GM19240 (cell line): ENCODE measurements at regions not wholly inside any gene's neighbourhood (a gene's known extent, or its start where the extent isn't known, plus 50 kb on each side); places are given as distances from the start of the nearest gene placed in this dataset.

ENCODE experiments used
- DNase-seq: peaks from one replicate; pipeline ENCODE4 v3.0.0; 2011; ENCODE audit warnings: low spot score; ENCODE audit not compliant: insufficient read length

DNA sequence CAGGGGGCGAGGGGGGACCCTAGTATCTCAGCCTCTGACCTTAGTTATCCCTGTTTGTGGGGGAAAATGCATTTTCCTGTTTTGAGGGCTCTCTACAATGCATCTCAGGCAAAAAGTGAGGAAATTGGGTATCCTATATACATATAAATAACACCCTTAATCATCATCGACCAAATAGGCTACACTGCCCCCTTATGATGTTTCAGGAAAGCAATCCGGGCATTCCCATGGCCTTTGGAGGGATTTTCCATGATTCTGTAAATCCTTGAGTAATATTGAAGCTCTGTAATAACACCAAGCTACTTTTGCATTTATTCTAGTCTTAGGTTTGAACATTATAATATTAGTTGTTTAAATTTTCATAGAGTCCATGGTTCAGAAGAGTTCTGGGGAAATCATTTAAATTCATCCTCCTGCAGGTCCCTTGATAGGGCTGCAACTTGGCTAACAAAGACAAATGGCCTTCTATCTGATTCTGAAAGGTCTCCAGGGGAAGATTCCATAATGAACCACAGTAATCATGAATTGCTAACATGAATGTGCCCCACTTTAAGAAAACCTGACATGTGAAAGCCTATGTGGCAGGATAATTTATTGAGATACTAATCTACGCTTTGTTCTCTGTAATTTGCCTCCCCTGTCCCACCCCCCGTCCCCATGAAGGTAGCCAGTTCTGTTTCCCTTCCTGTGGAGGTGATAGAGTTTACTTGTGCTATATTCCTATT, 91.5 kb upstream of the SCOC start:
- no peak for DNase-seq

DNA sequence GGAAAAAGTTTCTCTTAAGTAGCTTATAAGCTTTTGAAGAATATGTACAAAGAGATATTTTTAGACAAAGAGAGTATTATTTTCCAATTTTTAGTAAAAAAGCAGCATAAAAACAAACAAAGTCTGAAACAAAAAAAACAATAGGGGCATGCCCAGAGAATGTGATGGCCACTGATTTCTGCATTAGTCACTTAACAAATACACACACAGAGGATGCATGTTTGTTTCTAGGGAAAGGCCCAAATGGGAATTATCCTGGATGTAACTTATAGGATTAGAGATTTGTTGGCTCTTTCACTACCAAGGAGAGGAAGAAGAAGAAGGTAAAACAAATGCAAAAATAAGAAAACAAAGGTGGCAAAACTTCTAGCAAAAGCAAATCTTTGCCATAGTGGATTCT, 95.9 kb upstream of the SCOC start:
- DNase-seq: no peak

DNA sequence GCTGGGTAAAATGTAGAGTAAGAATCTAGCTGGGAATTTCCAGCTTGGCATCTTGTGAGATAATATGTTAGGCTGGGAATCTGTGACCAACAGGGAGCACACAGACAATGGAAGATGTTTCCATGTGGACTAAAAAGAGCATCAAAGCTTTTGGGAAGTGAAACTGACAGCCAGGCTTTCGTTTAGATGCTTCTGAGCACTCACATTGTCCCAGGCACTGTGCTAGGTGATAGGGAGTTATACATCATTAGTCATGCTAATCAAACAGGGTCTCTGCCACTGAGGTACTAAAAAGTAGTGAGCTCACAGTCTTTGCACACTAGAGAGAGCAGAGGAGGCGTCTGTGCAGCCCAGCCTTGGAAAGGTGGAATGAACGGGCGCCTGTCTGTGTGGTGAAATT, 101.9 kb upstream of the SCOC start:
- no peak for DNase-seq

DNA sequence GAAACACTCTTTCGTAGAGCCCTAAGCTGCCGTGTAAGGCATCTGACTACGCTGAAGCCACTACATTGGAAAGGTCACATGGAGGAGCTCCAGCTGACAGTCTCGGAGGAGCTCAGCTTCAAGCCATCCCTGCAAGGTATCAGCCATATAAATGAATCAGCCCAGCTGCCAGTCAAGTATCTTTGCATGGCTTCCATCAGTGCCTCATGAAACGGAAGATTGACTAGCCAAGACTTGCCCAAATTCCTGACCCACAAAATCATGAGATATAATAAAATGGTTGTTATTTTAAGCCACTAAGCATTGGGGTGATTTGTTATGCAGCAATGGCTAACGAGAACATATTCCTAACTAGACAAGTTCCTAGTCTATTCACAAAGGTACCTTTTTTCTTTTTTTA, 104.1 kb upstream of the SCOC start:
- no peak for DNase-seq

DNA sequence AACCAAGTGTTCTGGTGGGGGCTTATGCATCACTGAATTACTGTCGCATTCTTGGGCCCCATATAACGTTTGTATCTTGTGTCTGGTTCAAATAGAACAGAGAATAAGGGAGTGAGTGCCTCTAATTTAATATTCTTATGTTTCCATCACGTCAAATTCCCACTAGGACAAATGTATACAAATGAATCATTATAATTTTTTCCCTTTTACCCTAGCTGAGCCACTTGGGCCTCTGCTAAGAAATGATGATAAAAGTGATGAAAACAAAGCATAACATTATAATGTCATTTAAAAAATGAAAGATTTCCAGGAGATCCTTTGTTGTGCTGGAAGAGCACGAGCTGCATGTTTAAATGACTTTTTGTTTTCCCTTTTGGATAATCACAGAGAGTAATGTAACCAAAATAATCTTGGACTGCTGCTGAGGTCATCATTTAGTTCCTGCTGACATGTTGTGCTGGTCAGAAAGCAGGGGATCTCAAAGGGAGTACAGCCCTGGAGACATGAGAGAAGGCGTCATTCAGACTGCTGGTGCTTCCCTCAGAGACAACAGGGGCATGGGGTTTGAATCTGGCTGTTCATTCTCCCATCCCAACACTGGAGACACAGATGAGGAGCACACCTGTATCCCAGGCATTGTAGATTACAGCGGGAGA, 105.1 kb upstream of the SCOC start:
- DNase-seq: no peak

DNA sequence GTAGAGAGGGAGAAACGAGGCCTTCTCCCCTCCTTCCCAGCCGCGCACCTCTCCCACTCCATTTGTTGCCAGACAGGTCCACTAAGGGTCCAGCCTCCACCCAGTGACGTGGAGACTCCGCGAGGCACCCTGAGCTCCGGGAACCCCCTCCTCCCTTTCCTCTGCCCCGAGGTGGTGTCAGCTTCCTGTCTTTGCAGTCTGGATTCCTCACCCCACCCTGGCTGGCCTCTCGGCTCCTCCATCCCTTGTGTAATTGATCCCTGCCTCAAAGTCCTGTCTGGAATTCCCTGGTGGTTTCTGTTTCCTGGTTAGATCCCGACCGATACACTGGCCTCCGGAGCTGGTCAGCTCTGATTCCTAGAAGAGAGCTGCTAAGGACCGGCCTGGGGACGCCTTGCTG, 105.9 kb upstream of the SCOC start:
- DNase-seq: no peak

DNA sequence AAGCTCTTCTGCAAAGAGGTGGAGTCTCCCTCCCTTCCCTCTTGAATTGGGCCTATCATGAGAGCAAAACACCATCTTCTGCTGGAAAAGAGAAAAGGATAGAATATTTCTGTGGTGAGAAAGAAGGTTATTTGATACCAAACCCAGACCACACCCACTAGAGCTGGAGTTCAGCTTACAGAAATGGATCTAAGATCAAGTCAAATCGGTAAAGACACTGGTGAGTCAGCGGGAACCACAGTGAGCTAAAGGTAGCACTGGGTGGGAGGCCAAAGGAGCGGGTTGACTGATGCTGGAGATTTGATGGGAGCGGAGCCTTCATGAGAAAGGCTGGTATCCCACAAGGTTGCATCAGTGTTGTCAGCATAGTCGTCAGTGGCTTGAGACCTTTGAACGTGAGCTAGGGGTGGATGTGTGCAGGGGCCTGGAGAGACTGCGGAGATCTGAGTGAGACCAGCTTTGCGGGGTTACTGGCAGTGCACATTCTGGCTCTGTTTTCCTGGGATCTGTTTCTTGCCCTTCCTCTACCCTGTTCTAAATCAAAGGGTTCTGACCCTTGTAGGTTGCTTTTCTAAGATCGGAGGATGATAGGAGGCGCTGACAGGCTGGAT, 106.4 kb upstream of the SCOC start:
- no peak for DNase-seq

DNA sequence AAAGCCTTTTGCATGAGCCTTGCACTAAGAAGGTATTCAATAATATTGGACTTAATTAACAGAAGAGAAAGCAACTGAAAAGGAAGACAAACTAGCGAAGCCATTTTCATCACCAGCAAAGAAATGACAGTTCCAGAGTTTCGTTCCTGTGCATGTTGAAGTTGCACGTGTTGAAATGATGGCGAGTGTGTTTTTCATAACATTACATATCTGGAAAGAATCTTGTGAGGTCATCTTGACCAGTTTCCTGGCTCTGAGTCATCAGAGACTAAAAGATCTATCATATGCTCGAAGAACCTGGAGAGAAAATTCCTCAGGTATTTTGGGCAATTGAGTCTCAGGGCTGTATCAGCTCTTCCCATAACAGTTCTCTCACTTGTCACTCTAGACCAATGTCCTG, 106.2 kb upstream of the MAML3 start:
- no peak for DNase-seq

DNA sequence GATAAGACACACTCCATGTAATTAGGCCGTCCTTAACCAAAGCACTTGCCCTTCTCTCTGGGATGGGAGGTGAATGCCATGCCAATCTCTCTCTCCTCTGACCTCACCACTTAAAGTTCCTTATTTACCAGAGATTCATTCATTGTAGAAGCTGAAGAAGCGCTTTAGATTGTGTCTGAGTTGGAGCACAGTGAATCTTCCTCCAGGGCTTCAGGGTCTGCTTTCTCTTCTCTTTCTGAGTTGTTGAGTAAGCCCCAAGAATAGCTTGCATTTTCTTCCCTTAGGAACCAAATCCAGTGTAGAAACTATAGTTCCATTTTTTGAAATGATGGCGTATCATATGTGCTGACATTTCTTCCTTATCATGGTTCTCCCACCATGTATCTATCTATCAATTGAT, 104.5 kb upstream of the MAML3 start:
- no peak for DNase-seq

DNA sequence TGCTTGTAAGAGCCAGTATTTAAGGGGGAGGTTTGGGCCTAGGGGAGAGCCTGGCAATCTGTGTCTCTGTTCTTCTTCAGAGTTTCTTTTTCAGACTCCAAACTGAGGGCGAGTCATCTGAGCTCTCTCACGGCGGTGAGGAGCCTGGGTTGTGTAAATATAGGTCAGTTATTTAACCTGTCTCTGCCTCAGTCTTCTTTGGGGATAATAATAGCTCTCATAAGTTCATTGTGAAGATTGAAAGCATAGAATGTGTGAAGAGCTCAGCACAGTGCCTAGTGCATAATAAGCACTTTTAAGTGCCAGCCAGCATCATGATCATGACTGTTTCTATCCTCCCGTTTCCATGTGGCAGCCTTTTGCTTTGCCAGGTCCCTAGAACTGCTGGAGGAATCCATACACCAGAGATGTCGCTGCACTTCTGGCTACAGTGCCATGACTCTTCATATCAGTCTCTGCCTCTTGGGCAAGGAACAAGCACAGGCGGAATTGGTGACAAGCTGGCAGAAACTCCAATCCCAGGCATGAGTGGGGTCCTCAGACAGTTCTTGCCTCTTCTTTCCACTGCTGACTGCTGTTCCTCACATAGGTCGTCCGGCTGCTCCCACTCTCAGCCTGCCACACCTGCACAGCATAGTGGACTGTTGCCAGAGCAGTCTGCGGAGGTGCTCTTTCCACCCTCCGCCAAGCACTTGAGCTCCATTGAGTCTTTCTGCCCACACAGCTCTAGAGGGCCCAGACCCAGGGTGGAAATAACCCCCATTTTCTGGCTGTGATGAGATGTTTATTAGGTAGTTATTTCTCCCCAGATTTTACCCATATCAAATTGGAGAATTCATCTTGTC, 103.7 kb upstream of the MAML3 start:
- DNase-seq: no peak

DNA sequence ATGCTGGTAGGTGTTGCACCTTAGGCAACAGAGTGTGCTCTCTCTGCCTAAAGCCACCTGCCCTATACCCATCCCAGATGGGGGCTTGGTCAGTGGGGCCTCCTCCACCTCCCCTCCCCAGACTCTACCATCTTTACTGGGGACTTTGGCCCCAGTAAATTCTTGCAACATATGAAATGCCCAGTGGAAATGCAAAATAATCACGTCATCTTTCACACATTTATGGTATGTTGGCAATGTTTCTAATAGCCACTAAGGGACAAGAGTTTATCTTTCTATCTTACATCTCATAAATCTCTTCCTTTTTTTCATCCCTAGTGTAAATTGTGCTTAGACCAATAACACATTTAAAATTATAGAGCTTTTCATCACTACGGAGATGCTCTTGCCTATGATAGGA, 103.0 kb upstream of the MAML3 start:
- DNase-seq: no peak

DNA sequence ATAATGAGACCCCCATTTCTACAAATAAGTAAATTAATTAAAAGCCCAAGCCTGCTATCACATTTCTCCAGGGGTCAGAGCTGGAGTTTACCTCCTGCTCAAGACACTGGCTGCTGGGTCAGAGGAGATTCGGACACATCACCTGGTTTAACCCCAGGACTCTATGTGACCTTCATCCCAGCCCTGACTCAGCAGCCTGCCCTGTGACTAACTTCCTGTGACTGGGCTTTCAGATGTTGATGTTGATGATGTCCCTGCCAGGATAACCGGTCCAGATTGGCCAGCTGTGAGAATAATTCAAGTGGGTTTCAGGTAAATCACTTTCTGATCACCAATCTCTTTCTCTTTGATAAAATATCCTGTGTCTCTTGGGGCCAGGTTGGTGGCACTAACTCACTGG, 102.4 kb upstream of the MAML3 start:
- DNase-seq: no peak

DNA sequence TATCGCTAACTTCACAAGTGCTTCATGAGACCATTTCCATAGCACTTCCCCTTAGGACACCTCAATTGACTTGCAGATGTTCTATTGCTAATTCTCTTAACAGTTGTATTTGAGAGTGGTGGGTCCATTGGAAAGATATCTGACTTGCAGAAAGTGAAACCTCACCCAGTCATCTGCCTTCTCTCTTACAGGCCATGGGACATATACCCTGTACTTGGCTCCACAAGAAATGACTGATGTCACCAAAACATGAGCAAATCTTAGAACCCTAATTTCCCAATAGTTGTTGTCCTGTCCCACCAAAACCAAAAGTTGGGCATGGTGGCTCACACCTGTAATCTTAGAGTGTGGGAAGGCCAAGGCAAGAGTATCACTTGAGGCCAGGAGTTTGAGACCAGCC, 101.9 kb upstream of the MAML3 start:
- no peak for DNase-seq

DNA sequence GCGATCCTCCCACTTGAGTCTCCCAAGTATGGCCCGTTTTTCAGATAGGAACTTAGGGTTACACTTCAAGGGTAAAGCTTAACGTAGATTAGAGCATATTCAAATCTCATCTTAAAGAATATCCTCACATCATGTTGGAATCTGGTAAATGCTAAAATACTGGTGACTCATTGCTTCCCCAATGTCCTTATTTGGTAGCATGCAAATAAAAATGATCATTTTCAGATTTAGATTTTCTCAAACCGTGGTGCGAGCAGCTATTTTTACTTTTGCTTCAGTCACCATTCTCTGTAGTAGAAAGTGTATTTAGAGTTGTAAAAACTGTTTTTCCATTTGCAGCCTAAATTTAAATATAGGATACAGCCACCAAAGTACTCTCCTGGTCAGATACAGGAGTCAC, 101.5 kb upstream of the MAML3 start:
- no peak for DNase-seq

DNA sequence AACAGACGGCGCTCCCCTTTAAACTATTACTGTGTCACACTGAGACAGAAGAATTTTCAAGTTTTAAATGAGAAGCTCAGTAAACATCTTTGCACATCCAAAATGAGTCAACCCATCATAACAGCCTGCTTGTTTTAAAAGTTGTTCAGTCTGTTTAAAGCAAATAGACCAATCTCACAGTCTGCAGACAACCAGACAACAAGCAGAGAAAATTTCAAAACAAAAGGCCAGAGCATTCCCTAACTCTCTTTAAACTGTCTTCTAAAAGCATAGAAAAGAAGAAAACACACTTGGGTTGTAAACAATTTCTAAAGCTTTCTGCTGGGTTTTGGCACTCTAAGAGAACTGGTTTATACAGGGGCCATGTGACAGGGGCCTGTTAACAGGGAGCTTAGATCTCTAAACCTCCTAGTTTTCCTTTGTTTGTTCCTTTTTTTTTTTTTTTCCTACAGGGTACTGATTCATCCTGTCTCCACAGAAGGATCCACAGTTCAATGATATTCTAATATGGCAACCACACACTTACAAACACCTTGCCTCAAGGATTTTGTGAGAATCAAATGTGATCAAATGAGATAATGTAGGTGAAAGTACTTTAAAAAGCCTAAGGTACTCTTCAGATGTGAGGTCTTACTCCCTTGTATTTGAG, 100.8 kb upstream of the MAML3 start:
- DNase-seq: no peak

DNA sequence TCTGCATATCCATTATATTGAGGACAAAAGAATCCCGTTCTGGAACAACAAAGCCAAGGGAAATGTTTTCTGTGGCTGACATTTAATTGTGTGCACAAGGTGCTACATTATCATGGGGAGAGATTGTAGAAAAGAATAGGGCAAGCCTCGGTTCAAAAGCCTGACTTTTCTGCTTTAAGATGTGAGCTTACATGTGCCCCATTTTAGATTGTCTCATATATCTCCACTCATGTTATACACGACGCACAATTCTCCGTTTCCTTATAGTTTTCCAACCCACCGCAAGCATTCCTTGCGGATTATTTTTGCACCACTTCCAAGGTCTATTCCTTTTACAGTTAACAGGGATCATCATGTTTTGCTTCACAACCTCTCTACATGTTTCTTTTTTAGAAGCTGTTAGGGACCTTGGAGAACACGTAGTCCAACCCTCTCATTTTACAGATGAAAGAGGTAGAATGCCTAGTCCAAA, 99.6 kb upstream of the MAML3 start:
- DNase-seq: no peak

DNA sequence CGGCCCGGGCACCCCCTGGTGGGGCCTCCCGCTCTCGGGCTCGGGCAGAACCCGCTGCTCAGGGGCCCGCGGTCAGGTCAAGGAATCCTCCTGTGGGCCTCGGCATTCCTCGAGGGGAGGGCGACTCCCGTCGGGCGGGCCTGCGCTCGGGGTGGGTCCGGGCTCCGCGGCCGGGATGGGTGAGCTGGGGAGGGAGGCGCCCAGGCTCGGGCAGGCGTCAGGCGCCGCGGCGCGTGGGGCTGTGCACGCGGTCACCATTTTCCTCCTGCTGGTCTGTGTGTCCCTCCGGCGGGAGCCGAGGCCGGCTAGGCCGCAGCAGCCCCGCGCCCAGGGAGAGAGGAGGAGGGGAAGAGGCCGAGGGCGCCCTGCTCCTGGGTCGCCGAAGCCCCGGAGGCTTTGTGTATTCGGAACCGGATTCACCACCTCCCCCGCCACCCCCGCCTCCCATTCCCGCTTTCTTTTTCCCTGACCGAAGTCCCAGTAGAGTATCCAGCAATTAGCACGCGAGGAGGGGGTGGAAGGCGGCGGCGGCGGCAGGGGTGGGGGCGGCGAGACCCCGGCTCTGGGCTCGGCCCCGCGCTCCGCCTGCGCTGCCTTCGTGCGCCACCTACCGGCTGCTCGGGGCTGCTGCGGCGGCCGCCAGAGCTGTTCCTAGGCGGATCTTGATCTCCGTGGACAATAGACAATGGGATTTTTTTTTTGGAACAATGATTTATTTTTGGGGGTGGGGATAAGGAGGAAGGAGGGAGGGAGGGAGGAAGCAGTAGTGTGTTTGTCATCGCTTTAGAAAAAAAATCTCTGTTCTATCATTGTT, 99.0 kb upstream of the MAML3 start:
- DNase-seq: peak; percentile 24

DNA sequence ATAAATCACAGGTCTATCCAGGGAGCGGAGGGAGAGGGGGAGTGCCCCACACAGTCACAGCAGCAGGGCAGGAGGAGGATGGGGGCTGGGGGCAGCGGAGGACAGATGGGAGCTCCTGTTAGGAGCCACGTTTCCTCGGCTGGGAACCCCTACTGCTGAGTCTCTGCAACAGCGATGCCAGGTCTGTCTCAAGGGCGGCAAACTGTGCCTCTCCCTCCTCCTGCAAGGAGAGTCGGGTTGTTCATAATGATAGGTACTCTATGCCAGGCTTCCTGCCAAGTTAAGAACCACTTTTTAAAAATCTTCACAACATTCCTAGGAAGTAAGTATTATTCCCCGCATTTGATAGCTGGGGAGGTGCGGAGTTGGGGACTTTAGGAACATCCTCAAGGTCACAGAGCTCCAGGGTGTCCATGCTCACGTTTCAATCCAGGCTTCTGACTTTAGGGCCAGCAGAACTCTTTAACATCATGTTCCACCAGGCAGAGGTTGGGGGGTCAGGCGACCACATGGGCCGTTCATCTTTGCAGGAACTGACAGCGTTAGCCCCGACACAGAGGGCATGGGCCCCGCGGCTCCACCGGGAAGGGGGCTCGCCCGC, 98.3 kb upstream of the MAML3 start:
- no peak for DNase-seq

DNA sequence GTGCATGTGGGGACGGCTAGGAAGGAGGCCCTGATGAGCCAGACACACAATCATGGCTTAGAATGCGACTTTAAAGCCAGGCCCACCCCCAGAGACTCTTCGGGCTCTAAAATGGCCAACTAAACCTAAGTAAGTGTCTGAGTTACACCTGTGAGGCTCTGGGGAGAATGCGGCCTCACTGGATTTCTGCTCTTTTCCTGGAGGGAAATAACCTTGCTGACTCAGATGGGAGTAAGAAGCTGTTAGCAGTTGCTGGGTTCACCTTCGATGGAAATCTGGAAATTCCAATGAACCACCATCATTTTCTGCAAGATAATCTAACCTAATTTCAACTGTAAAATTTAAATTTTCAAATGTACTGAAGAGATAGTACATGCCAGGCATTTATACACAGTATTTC, 97.6 kb upstream of the MAML3 start:
- DNase-seq: no peak

DNA sequence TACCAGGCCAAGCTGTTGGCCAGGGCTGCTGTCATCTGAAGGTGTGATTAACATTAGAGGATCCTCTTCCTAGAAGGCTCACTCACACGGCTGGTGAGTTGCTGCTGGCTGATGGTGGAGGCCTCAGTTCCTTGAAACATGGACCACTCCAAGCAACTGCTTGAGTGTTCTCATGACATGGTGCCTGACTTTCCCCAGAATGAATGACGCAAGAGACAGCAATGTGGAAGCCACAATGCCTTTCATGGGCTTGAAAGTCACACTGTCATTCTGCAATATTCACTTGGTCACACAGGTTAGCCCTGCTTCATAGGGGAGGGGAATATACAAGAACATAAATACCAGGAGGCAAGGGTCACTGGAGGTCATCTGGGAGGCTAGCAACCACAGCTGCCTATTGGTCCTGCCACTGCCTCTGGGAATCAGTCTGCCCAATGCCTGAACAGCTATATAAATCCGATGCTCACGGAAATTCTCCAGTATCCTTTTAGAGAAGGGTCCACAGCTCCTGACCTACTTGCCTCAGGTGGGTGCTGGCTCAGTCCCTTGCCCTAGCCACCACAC, 97.1 kb upstream of the MAML3 start:
- DNase-seq: no peak
